Endodermal cell (in vitro differentiated cells): ENCODE measurements at regions not wholly inside any gene's neighbourhood (a gene's known extent, or its start where the extent isn't known, plus 50 kb on each side); places are given as distances from the start of the nearest gene placed in this dataset.

Experiments used
- DNase-seq: peaks from one replicate; pipeline ENCODE4 v3.0.0-alpha.2; 2017
- H3K27ac ChIP-seq: 2 replicates; pipeline ENCODE4 v1.5.1; 2013; ENCODE audit warnings: mild to moderate bottlenecking, low read depth, low read length, moderate library complexity
- H3K27me3 ChIP-seq: 2 replicates; pipeline ENCODE4 v1.6.1; 2013; ENCODE audit warnings: mild to moderate bottlenecking, low read length, moderate library complexity; ENCODE audit not compliant: insufficient read depth, control insufficient read depth, poor library complexity, severe bottlenecking
- H3K36me3 ChIP-seq: 2 replicates; pipeline ENCODE4 v1.7.0; 2013; ENCODE audit warnings: mild to moderate bottlenecking, low read length, moderate library complexity; ENCODE audit not compliant: control insufficient read depth, insufficient read depth
- H3K4me1 ChIP-seq: one replicate; pipeline ENCODE4 v1.7.0; 2013; ENCODE audit warnings: low read length; ENCODE audit not compliant: control insufficient read depth, insufficient read depth
- H3K4me3 ChIP-seq: 2 replicates; pipeline ENCODE4 v1.5.1; 2013; ENCODE audit warnings: mild to moderate bottlenecking, low read length, moderate library complexity
- H3K9ac ChIP-seq: 2 replicates; pipeline ENCODE4 v1.6.1; 2013; ENCODE audit warnings: mild to moderate bottlenecking, low read length, moderate library complexity; ENCODE audit not compliant: poor library complexity, severe bottlenecking; ENCODE audit errors: extremely low read depth
- H3K9me3 ChIP-seq: 2 replicates; pipeline ENCODE4 v1.6.1; 2013; ENCODE audit warnings: mild to moderate bottlenecking, low read length, moderate library complexity; ENCODE audit not compliant: control insufficient read depth
- H3K27ac Mint-ChIP-seq: 2 replicates; pipeline ENCODE4 v1.8.0; 2020; ENCODE audit warnings: mixed read lengths
- H3K27me3 Mint-ChIP-seq: 2 replicates; pipeline ENCODE4 v1.8.0; 2021; ENCODE audit warnings: mild to moderate bottlenecking, mixed read lengths; ENCODE audit not compliant: insufficient read depth
- H3K36me3 Mint-ChIP-seq: 2 replicates; pipeline ENCODE4 v1.8.0; 2020; ENCODE audit warnings: low read depth, mixed read lengths
- H3K4me1 Mint-ChIP-seq: 2 replicates; pipeline ENCODE4 v1.8.0; 2020; ENCODE audit warnings: mixed read lengths
- H3K4me3 Mint-ChIP-seq: 2 replicates; pipeline ENCODE4 v1.8.0; 2020; ENCODE audit warnings: mild to moderate bottlenecking, moderate library complexity, mixed read lengths
- H3K9me3 Mint-ChIP-seq: 2 replicates; pipeline ENCODE4 v1.8.0; 2020; ENCODE audit warnings: mild to moderate bottlenecking, mixed read lengths
- WGBS, 2 experiments: methylation state at CpG; one replicate each; pipeline versions ENCODE4 v1.1.5 to v1.1.7; 2013; ENCODE audit warnings: missing lambda C conversion rate in 2 of 2, mixed read lengths in 1 of 2; ENCODE audit not compliant: insufficient coverage in 1 of 2, insufficient read length in 1 of 2; 5-methylcytosine and 5-hydroxymethylcytosine counted together
- TF ChIP-seq, protein P1 (sequence below): fragments of 200-600 bp; sonication (generic); conservative IDR thresholded peaks from 2 replicates; pipeline ENCODE4 v1.5.0; 2021; ENCODE audit warnings: antibody characterized with exemption, mild to moderate bottlenecking

DNA sequence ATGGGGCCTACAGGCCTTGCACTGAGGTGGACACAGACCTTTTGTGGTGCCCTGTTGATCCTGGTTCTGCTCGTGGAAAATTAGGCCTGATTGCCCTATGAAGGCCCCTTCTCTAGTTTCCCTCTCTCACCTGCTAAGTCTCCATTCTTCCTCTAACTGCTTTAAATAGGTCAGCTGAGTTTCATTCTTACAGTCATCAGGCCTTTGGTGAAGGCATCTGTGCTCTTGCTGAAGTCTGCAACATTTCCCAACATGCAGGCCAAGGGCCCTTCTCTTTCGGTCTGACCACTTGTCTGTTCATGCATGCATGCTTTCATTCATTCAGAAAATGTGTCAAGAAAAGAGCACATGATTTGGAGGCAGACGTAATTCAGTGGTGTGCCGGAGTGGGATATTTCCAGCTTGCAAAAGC, 244.0 kb downstream of the BUB3 start:
- H3K4me1 Mint-ChIP-seq: no peaks in the 10 kb centered on the region
- peaks cover 12% of the 10 kb centered on the region for H3K36me3 Mint-ChIP-seq

DNA sequence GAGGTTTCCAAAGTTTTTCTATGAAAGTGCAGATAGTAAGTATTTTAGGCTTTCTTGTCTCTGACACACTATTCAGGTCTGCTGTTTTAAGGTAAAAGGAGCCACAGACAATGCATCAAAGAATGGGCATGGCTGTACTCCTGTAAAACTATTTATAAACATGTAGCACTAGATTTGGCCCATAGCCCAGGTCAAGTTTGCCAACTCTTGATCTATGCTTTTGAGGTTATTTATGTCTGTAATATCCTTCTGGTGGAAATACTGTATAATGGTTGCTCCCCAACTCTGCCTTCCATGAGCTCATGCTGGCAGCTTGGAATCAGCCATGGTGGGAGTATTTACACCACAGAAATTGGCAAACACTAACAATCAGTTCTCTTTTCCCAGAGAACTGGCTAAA, 244.6 kb downstream of the BUB3 start:
- TF ChIP-seq, protein P1, sequence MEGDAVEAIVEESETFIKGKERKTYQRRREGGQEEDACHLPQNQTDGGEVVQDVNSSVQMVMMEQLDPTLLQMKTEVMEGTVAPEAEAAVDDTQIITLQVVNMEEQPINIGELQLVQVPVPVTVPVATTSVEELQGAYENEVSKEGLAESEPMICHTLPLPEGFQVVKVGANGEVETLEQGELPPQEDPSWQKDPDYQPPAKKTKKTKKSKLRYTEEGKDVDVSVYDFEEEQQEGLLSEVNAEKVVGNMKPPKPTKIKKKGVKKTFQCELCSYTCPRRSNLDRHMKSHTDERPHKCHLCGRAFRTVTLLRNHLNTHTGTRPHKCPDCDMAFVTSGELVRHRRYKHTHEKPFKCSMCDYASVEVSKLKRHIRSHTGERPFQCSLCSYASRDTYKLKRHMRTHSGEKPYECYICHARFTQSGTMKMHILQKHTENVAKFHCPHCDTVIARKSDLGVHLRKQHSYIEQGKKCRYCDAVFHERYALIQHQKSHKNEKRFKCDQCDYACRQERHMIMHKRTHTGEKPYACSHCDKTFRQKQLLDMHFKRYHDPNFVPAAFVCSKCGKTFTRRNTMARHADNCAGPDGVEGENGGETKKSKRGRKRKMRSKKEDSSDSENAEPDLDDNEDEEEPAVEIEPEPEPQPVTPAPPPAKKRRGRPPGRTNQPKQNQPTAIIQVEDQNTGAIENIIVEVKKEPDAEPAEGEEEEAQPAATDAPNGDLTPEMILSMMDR: no peak
- H3K4me1 ChIP-seq: no peaks in the 10 kb centered on the region
- Mint-ChIP-seq H3K9me3 (peaks cover 26% of the 10 kb centered on the region), H3K4me1 (no peaks in the 10 kb centered on the region), H3K36me3 (peaks cover 12% of the 10 kb centered on the region), H3K27ac (no peak overlapping the region), H3K4me3 (no peak overlapping the region), H3K27me3 (no peaks in the 10 kb centered on the region)
- H3K9me3 ChIP-seq: peaks cover 3% of the 10 kb centered on the region
- no peaks in the 10 kb centered on the region for H3K36me3 ChIP-seq
- peak; percentile 4 for DNase-seq
- no peaks in the 10 kb centered on the region for H3K27me3 ChIP-seq
- H3K27ac ChIP-seq: no peak overlapping the region
- no peak overlapping the region for H3K9ac ChIP-seq
- no peak overlapping the region for H3K4me3 ChIP-seq

More for the DNA sequence above, 244.0 kb downstream of the BUB3 start:
- H3K36me3 ChIP-seq: no peaks in the 10 kb centered on the region
- peak; percentile 10 for DNase-seq
- no peaks in the 10 kb centered on the region for H3K27me3 ChIP-seq
- H3K4me3 Mint-ChIP-seq: no peak overlapping the region
- 75% methylated on average over 1 to 4 of the region's 4 CpGs for WGBS, 2 experiments
- no peaks in the 10 kb centered on the region for H3K27me3 Mint-ChIP-seq
- H3K9ac ChIP-seq: no peak overlapping the region
- no peak overlapping the region for H3K4me3 ChIP-seq
- TF ChIP-seq, protein P1: no peak
- H3K27ac ChIP-seq: no peak overlapping the region
- H3K9me3 Mint-ChIP-seq: peaks cover 21% of the 10 kb centered on the region
- H3K27ac Mint-ChIP-seq: no peak overlapping the region
- no peaks in the 10 kb centered on the region for H3K4me1 ChIP-seq
- H3K9me3 ChIP-seq: no peaks in the 10 kb centered on the region

- Histone ChIP-seq H3K4me1 (no peaks in the 10 kb centered on the region), H3K9me3 (peaks cover 7% of the 10 kb centered on the region), H3K36me3 (no peaks in the 10 kb centered on the region), H3K27me3 (no peaks in the 10 kb centered on the region), H3K27ac (no peak overlapping the region), H3K9ac (no peak overlapping the region), H3K4me3 (no peak overlapping the region)
- no peaks in the 10 kb centered on the region for H3K27me3 Mint-ChIP-seq
- peaks cover 26% of the 10 kb centered on the region for H3K9me3 Mint-ChIP-seq
- peak; percentile 20 for DNase-seq
- no peak overlapping the region for H3K4me3 Mint-ChIP-seq
- no peaks in the 10 kb centered on the region for H3K4me1 Mint-ChIP-seq
- TF ChIP-seq, protein P1: no peak
- 91 to 97% methylated on average over 8 to 12 of the region's 12 CpGs for WGBS, 2 experiments
- peaks cover 12% of the 10 kb centered on the region for H3K36me3 Mint-ChIP-seq
- no peak overlapping the region for H3K27ac Mint-ChIP-seq
Observed at GRCh38 chr10:123399276-123399839, 245.2 kb downstream of the BUB3 start.
